Fibroblast of skin of right biceps (primary cell): ENCODE measurements at regions not wholly inside any gene's neighbourhood (a gene's known extent, or its start where the extent isn't known, plus 50 kb on each side); places are given as distances from the start of the nearest gene placed in this dataset.
"Not testable (repeated sequence)": the region's sequence is repeated elsewhere in the genome, so short reads cannot be mapped to it uniquely, and the experiment has no call there.

Experiments
- DNase-seq: peaks from one replicate; pipeline ENCODE4 v3.0.0-alpha.2; 2013

DNA sequence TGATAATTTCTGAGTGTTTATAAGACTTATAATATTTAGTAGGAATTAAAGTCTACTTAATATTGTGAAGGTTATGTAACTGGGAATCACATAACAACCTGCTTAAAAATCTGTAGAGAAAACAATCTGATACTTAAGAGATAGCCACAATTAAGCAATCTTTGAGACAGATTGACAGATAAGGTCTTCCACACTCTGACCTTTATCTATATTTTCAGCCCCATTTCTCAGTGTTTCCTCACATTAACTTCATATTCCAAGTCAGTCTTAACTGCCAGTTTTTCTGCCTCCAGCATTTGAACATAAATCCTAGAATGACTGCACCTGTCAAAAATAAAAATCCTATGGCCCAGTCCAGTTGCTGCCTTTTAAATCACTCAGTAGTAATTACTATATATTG, 423.2 kb downstream of the PYDC2 start:
- no peak for DNase-seq

DNA sequence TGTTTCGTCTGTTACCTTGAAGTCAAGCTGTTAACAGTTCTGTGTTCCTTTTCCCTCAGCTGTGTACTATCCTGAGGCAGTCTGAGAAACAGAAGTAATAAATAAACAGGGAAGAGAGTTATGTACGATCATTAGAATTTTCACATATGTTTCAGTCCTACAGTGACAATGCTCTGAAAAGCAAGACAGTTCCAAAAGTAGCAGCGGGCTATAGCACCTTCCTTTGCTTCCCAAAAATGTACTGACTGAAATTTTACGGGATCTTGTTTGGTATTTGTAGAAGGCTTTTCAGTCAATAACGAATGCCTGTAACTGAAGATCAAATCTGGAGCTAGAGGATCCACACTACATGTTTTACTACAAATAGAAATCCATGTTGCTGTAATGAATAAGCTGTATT, 428.1 kb downstream of the PYDC2 start:
- no peak for DNase-seq

DNA sequence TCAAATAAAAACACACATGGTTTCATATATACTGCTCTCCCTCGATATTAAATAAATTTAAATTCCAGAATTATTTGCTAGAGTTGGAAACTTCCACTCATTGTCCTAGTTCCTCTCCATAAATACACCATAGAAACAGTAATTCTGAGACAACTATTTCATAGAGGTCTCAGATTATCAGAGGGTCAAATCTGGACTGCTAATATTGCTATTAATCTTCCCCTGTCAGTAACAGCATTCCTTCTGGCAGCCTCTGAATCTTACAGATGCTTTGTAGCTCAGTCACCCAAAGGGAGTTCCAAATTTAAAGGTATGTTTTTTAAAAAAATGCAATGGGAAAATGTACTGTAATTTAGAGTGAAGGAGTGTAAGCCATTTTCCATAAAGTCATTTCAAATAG, 428.8 kb downstream of the PYDC2 start:
- DNase-seq, result peak; percentile 72

DNA sequence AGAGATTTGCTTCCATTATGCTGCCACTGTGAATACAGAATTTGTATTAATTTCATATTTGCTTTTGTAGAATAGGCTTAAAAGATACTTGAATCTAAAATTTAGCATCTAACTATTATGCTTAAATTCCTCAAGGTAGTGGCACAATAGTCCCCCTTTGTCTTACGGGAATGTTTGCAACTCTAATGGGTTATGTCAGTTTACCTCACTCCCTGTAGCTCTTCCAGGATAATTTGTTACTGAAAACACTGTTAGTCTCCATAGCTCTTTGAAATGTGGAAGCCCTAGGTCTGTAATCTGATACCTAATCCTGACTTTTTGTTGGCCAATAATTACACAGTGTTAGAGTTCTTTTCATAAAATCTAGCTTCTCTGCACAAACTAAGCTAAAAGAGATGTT, 433.4 kb downstream of the PYDC2 start:
- no peak for DNase-seq

DNA sequence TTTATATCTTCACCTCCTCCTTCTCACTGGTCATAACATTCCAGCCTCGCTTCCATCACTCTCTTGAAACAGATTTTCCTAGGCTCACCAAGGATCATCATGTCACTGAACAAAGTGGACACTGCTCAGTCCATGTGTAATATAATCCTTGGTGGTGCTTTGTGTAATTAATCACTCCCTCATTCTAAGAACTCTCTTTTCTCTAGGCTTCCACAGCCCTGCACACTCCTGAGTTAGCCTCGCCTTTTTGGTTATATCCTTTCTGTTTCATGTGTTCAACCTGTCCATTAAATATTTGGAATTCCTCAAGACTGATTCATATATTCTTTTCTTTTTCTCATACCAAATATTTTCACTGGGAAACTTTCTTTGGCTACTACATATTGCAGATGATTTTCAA, 440.8 kb downstream of the PYDC2 start:
- no peak for DNase-seq

DNA sequence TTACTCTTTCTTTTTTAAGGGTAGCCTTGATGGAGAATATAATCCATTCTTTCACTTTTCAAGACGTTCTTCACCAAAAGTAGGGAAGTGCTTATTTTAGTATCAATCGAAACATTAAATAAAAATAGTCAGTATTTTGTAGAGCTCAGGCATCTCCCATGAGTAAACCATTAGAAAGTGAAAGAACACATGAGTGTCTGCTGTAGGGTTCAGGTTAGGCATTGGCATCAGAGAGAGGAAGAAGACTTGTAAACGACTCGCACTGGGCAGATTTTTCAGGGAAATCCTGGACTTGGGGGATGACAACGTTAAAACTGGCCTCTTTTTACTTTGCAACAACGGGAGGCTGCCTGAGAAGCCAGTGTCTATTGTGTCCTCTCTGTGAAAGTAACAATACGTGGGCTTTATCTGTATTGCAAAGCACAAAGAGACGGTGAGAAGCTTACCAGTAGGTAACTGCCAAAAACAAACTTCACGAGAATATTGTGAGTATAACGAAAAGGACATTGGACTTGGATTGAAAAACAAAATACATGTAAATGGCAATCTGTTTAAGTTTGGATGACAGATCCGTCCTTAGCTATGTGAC, 451.7 kb downstream of the PYDC2 start:
- no peak for DNase-seq

DNA sequence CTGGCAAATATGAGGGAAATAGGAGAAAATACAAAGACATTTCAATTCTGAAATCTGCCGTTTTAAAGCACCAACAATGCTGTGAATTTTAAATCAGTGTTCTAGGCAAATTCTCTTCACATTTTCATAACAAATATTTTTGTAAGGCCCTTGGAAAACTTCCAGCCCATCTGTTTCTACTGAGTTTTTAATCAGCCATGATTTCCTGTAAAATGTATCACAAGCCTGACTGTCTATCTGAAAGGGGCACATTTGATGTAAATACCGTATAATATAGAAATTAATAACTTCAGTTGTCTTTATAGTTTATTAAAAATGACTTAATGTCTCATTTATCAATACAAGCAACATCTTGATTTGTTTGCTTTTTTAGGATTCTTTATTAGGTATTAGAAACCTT, 454.7 kb downstream of the PYDC2 start:
- DNase-seq, result peak; percentile 41

DNA sequence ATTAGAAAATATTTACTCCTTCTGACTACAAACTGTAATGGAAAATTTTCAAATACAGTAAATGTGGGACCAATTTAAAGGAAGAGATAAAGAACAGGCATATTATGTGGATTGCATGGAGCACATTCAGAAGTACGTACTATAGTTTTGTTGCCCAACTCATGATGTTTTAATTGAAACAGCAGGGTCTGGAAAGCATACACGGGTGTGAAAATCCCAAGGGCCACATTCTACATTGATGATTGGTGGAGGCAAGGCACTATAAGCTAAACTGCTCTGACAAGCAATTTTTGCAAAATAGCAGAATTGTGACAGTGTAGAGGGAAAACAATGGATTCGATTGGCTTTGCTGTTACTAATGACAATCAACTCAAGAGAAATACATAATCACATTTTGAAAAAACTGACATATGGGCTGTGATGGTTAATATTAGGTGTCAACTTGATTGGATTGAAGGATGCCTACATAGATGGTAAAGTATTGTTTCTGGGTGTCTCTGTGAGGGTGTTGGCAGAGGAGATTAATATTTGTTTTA, 458.6 kb downstream of the PYDC2 start:
- DNase-seq, result no peak

DNA sequence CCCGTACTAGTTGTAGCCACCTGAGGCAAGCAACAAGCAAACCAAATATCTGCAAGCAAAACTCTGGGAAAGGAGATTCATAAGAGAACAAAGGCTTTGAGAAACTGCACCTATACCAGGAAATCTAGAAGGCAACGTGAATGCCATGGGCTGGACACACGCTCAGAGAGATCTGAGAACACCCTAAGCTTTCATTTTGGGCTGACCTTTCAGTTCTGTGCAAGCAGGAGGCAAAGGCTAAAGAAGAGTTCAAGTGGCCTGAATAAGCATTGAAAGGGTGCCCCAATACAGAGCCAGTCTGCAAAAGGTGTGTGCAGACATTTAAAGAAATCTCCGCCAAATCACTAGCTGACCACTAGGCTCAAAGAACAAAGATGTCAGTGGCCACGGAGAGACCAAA, 461.6 kb downstream of the PYDC2 start:
- no peak for DNase-seq

DNA sequence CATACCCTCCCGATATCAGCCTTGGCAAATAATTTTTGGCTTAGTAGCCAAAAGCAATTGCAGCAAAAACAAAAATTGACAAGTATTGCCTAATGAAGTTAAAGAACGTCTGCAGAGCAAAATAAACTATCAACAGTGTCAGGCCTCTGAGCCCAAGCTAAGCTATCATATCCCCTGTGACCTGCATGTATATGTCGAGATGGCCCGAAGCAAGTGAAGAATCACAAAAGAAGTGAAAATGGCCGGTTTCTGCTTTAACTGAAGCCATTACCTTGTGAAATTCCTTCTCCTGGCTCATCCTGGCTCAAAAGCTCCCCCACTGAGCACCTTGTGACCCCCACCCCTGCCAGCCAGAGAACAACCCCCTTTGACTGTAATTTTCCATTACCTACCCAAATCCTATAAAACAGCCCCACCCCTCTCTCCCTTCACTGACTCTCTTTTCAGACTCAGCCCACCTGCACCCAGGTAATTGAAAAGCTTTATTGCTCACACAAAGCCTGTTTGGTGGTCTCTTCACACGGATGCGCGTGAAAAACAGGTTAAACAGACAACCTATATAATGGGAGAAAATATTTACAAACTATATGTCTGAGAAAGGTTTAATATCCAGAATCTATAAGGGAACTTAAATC, 466.3 kb downstream of the PYDC2 start:
- not testable (repeated sequence) for DNase-seq

DNA sequence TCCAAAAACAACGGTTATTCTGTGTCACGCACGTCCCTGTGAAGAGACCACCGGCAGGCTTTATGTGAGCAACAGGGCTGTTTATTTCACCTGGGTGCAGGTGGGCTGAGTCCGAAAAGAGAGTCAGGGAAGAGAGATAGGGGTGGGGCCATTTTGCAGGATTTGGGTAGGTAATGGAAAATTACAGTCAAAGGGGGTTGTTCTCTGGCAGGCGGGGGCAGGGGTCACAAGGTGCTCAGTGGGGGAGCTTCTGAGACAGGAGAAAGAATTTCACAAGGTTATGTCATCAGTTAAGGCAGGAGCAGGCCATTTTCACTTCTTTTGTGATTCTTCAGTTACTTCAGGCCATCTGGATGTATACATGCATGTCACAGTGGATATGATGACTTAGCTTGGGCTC, 467.0 kb downstream of the PYDC2 start:
- not testable (repeated sequence) for DNase-seq

DNA sequence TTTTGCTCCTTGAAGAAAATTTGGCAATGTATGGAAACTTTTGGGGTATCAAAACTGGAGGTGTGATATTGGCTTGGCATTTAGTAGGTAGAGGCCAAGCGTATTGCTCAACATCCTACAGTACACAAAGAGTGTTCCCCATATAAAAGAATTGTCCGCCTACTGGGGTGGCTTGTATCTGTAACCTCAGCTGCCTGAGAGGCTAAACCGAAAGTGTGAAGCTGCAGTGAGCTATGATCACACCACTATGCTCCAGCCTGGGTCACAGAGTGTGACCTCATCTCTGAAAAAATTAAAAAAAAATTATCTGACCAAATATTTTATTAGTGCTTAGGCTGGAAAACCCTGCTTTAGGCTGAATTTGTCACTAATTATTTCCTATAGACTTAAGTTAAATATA, 483.9 kb downstream of the PYDC2 start:
- no peak for DNase-seq

DNA sequence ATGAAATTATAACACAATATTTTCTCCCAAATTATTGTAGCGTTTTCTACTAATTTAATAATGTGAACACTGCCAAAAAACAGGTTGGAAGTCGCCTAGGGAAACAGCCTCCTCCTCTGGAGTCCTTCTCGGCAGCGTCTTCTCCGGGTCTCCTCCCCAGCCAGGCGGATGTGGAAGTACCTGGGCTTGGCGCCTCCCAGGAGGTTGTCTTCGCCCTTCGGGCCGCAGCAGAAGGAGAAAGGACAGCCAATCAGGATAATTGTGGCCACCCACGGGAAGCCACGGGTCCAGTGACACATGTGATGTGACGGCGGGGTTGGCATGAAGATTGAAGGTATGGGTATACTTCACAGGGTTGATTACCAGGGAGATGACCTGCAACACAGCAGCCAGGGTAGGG, 491.2 kb downstream of the PYDC2 start:
- DNase-seq, result no peak

DNA sequence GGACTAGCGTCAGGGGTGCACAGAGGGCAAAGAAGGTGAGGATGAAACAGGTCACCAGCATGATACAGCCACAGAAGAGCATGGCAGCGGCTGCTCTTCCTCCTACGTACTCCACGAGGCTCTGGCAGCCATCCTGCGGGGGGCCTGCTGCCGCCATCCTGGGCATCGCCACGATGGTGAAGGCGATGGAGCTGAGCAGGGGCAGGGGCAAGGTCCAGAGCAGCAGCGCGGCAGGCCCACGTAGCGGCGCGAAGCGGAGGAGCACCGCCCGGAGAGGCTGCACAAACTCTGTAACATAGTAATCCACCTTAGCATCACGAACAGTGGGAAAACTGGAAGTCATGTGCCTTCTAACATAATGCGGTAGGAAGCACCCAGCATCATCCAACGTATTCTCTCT, 491.6 kb downstream of the PYDC2 start:
- no peak for DNase-seq

DNA sequence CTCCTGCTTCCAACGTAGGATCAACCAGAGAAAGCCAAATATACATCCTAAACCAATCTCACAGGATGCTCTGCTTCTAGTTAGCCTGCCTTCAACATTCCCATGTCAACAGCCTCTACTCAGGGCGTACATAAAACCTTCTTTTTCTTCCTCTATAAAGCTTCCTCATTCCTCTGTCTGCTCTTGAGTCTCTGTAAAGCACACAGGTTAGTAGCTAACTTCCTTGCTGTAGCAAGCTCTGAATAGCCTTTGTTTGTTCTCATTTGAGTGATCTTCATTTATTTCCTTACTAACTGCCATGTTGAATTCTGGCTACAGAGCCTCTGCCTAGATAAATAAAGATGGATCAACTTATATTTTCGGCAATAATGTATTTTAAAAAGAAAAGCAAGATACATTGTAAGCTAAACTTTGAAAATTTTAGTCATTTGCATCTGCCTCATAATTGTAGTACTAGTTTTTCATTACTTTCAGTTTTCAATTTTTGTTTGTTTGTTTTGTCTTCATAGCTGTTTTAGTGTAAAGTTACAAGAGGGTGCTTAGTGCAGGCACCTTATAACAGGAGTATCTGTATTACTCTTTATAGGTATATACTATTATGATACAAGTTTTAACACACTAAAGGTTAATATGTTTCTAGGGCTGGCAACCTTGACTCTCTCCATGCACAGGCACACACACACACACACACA, 498.2 kb downstream of the PYDC2 start:
- DNase-seq, result no peak

DNA sequence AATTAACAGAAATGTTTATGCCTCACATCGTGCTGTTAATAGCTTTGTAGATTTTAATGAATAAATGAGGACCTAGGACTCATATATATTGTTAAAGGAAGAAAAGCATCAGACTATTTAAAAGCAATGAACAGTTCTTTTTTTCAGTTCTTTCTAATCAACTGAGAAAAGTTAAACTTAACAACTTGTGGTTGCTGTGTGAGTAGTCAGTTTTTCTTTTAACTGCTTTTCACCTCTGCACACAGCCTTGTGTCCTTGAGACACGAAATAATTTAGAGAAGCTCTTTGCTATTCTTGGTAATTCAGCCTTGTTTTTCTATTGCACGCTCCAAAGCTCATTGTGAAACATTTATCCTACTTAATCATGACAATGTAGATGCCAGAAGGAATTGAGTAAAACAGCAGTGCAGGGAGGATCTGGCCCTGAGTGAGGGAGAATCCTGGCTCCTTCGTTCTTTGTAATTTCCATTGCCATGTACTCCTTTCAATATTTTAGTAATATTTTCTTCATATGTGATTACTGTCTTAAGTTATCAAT, 499.0 kb downstream of the PYDC2 start:
- no peak for DNase-seq

DNA sequence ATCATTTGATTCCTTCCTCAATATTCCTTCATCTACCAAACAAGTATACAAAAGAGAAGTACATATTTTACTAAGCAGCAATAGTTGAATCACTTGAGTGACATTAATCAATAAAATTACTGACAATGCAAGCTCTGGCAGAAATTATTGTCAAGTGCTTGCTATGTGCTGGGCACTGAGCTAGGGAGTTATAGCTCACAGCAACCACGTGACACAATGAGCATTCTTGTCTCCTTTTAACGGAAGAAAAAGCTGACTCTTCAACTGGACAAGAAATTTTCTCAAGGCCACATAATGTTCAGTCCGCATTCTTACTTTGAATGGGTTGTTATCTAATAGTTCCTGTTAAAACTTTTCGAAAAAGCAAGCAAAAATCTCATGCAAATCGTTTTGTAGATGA, 500.1 kb downstream of the PYDC2 start:
- DNase-seq, result no peak

DNA sequence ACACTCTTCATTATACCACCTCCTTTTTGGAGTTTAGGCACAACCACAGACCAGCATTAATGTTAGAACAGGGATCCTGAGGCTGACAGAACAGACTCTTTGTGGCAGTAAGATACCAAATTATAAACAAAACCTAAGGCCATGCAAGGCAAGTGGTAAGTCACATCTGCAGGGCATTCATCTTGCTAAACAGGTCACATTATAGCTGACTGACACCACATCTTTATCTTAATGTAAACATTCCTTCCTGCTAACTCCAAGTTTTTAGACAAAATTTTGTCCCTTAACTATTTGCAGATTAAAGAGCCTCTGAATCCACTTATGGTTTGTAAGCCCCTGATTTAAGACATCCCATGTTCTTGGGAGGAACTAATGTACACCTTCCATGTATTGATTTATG, 500.6 kb downstream of the PYDC2 start:
- DNase-seq, result no peak

DNA sequence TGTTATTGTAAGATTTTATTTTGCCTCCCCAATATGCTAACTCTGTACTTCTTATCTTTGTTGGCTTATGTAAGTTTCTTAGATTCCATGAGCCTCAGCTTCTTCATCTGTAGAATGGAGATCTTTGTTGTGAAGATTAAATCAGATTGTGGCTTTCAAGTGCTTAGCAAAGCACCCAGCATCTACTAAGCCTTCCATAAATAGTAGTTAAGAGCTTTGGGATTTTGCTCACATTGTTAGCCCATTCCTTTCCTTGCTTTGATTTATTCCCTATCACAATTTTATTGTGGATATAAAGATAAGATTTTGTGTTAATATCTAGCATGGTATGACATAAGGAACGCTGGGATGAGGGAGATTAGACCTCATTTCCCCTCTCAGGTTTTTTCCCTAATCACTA, 501.4 kb downstream of the PYDC2 start:
- no peak for DNase-seq

DNA sequence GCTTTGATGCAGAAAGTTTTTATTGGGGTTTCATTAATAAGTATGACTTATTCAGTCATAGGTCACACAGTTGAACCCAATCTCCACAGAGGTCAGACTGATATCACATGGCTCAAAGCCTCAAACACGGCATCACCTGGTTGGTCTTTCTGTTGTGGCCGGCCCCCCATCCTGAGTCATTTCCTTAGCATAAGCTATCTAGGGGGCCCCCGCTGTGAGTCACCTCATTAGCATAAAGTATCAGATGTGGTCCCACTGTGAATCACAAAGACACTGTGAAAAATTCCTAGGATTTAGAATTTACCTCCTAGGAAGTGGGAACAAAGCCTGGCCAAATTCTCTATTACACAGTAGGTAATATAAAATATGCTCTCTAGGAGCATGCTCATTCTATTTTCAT, 502.2 kb downstream of the PYDC2 start:
- peak; percentile 86 for DNase-seq

DNA sequence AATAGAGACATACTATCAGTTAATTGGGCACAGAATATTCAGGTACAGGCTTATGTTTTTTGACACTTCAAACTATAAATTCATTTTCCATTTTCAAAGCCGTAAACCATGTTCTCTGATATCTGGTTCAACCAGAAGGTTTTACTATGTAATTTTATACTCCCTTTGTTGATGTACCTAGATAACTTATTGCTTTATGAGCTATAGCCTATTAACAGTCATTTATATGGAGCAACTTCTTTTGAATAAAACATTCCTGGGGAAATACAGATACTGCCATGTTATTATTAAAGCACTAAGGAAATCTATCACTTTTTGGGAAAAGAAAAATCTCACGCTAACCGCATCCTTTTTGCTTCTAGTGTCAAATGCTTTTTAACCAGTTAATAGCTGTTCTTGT, 505.6 kb downstream of the PYDC2 start:
- DNase-seq, result no peak

DNA sequence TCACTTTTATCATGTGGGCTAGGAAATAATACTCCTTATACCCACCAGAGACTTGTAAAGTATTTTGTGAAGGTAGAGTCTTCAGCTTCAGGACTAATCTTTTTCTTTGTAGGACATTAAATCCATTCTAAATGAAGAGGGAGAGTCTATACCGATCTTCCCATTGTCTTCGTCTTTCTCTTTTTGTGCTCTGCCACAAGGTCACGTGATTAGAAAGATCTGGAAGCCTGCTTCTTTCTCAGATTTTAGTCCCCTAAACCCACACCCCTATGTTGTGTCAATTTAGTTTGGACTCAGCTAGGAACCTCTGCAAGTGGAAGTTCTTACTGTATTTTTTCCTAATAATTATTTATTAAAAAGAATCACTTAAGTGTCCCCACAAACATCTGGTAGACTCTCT, 507.3 kb downstream of the PYDC2 start:
- no peak for DNase-seq

DNA sequence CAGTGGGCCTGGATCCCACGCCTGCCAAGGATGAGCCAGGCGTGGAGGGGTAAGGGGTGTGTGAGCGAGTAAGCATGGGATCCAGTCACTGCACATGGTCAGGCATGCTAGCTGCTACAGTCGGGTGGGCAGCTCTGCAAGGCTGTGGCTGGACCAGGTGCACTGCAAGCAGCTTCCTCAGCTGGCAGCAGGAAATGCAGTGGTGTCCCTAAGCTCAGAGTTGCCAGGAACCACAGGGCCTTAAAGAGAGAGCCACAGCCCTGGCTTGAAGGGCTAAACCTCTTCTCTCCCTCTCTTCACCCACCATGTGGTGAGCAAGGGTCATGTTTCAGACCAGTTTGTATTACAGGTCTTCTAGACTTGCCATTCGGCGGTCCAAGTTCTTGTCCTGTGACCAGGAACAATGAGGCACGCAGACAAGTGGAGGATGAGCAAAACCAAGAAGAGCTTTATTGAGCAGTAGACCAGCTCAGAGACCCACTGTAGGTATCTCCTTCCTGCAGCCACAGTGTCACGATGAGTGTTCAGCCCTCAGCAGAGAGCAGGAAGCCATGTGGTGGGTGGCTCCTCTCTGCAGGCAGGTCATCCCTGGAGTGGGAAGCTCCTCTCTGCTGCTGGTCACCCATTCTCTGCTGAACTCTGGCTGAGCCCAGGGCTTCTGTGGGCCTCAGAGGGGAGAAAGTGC, 511.9 kb downstream of the PYDC2 start:
- DNase-seq, result no peak

DNA sequence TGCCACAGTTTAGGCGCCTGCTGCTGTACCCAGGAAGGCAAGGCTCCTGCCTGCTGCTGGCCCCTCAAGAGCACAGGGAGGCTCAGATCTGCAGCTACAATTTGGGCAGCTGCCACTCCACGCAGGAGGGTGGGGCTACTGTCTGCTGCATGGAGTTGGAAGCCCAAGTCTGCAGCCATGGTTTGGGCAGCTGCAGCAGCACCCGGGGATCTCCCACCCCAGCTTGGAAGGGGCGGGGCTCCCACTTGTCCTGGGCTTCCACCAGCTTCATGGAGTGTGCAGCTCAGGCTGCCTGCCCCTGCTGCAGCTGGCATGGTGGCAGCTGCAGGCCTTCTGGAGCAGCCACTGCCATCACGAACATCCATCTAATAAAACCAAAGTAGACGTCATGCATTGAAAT, 512.9 kb downstream of the PYDC2 start:
- DNase-seq, result no peak
